Muscle of leg (tissue), 3 donors: ENCODE measurements at regions not wholly inside any gene's neighbourhood (a gene's known extent, or its start where the extent isn't known, plus 50 kb on each side); places are given as distances from the start of the nearest gene placed in this dataset.
A peak's percentile ranks its signal among the peaks of the same experiment; 100 is the strongest.

Experiments
- DNase-seq: peaks from one replicate; pipeline ENCODE4 v3.0.0; 2013
- H3K27ac ChIP-seq: one replicate; pipeline ENCODE4 v1.5.1; 2013; ENCODE audit warnings: mild to moderate bottlenecking, low read length, control low read depth
- H3K27me3 ChIP-seq: one replicate; pipeline ENCODE4 v1.6.1; 2013; ENCODE audit warnings: low read length; ENCODE audit not compliant: control insufficient read depth, insufficient read depth
- H3K36me3 ChIP-seq: one replicate; pipeline ENCODE4 v1.6.1; 2013; ENCODE audit warnings: low read length; ENCODE audit not compliant: control insufficient read depth, insufficient read depth
- H3K4me1 ChIP-seq: one replicate; pipeline ENCODE4 v1.6.1; 2013; ENCODE audit warnings: low read length; ENCODE audit not compliant: control insufficient read depth, insufficient read depth
- H3K4me3 ChIP-seq: one replicate; pipeline ENCODE4 v1.5.1; 2013; ENCODE audit warnings: low read length, control low read depth
- H3K9me3 ChIP-seq: replicated peaks from 2 replicates; pipeline ENCODE4 v1.6.1; 2013; ENCODE audit warnings: low read depth, low read length; ENCODE audit not compliant: control insufficient read depth
- WGBS: methylation state at CpG from one replicate; pipeline ENCODE4 v1.1.5; 2013; ENCODE audit warnings: missing lambda C conversion rate; ENCODE audit not compliant: insufficient coverage; 5-methylcytosine and 5-hydroxymethylcytosine counted together

GRCh38 chr13:111474136-111475002 lies 153.9 kb downstream of the TEX29 start:
- Histone ChIP-seq H3K27ac (no peak overlapping the region), H3K36me3 (no peaks in the 10 kb centered on the region), H3K9me3 (no peaks in the 10 kb centered on the region), H3K27me3 (no peaks in the 10 kb centered on the region), H3K4me3 (no peak overlapping the region), H3K4me1 (no peaks in the 10 kb centered on the region)
- DNase-seq = peak; percentile 67
- WGBS = 48% methylated on average over 21 of the region's 23 CpGs

DNA sequence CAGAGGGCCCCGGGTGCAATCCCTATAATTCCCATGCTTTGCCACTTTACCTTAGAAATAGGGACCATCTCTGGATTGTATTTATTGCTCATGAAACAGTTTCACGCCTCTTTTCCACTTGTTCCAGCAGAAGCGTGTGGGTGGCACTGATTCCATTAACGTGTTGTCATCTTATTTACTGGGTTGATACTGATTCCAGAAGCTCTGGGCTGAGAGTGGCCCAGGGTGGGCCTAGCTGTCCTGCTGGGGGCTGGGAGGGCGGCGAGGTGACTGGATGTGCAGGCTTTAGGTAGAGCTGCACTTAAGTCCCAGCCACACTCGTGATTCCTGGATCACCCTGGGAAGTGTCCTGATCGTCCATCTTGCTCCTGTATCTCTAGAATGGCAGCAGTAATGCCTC lies 155.0 kb downstream of the TEX29 start:
- no peak for DNase-seq
- WGBS = 69% methylated on average over 2 of the region's 8 CpGs
- peaks cover 11% of the 10 kb centered on the region for H3K27me3 ChIP-seq

DNA sequence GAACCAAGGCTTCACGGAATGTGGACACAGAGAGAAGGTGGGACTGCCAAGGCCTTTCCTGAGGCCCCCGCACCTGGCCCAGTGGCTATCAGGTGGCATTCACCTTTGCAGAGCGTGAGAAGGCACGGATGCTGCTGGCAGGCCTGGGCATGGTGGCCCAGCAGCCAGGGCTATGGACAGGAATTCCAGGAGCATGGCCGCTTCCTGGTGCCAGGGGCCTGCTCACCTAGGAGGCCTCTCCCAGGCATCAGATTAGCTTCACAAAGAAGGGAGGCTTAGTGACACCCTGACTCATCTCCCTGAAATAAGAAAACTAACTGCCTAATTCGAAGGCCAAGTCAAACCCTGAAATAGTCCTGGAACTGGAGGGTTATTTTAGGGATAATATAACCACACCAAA lies 155.8 kb downstream of the TEX29 start:
- H3K36me3 ChIP-seq = no peaks in the 10 kb centered on the region
- peaks cover 12% of the 10 kb centered on the region for H3K27me3 ChIP-seq
- H3K4me3 ChIP-seq = no peak overlapping the region
- WGBS = 85% methylated on average over 4 of the region's 6 CpGs
- H3K4me1 ChIP-seq = no peaks in the 10 kb centered on the region
- no peak overlapping the region for H3K27ac ChIP-seq
- H3K9me3 ChIP-seq = no peaks in the 10 kb centered on the region
- no peak for DNase-seq

More for the DNA sequence above, 155.0 kb downstream of the TEX29 start:
- H3K4me3 ChIP-seq = no peak overlapping the region
- no peaks in the 10 kb centered on the region for H3K4me1 ChIP-seq
- no peaks in the 10 kb centered on the region for H3K36me3 ChIP-seq
- H3K9me3 ChIP-seq = no peaks in the 10 kb centered on the region
- H3K27ac ChIP-seq = no peak overlapping the region

- Histone ChIP-seq H3K9me3 (no peaks in the 10 kb centered on the region), H3K27me3 (peaks cover 15% of the 10 kb centered on the region), H3K4me1 (peaks cover under 1% of the 10 kb centered on the region), H3K4me3 (no peak overlapping the region), H3K36me3 (no peaks in the 10 kb centered on the region), H3K27ac (no peak overlapping the region)
- 82% methylated on average over 14 of the region's 14 CpGs for WGBS
- DNase-seq = no peak
These were observed 159.0 kb downstream of the TEX29 start for GRCh38 chr13:111479412-111479811.

DNA sequence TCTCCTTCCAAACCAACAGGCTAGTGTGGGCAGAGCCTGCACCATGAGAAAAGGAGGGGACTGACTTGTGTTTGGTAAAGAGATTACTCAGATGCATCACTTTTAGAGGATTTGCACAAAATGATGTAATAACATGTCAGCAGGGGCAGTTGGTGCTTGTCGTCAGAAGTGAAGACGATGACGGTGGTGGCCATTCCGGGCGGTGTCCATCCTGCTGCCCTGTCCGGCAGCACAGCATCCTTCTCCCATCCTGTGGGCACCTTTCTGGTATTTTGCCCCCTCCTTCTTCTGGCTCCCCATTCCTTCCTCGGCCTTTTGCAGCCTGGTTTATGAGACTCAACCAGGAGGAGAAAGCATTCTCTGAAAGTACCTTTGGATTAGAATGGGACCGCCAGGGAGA lies 160.1 kb downstream of the TEX29 start:
- H3K27ac ChIP-seq = no peak overlapping the region
- H3K9me3 ChIP-seq = no peaks in the 10 kb centered on the region
- no peak overlapping the region for H3K4me3 ChIP-seq
- no peaks in the 10 kb centered on the region for H3K36me3 ChIP-seq
- 73% methylated on average over 6 of the region's 8 CpGs for WGBS
- no peak for DNase-seq
- H3K27me3 ChIP-seq = peaks cover 15% of the 10 kb centered on the region
- H3K4me1 ChIP-seq = peaks cover 5% of the 10 kb centered on the region

- 37% methylated on average over 9 of the region's 11 CpGs for WGBS
- Histone ChIP-seq H3K4me1 (peaks cover 5% of the 10 kb centered on the region), H3K4me3 (no peak overlapping the region), H3K27me3 (peaks cover 16% of the 10 kb centered on the region), H3K36me3 (no peaks in the 10 kb centered on the region), H3K27ac (no peak overlapping the region), H3K9me3 (peaks cover under 1% of the 10 kb centered on the region)
- no peak for DNase-seq
These were observed 160.5 kb downstream of the TEX29 start for GRCh38 chr13:111480976-111481375.

DNA sequence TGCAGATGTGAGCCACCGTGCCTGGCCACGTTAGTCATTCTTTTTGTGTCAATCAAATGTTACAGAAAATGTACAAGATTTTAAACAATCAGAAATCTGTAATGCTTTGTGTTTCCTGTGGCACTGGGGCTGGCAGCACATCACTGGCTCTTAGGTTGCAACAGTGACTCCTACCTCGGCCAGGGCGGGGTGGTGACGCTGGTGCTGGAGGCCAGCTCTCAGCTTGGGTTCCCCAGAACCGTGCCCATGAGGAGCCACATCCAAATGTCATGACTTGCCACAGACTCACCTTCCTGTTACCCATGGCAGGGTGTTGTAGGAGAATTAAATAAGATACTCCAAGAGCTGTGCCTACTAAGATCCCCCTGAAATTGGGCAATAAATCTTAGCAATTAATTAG lies 161.7 kb downstream of the TEX29 start:
- Histone ChIP-seq H3K4me3 (no peak overlapping the region), H3K27me3 (peaks cover 16% of the 10 kb centered on the region), H3K4me1 (peaks cover 5% of the 10 kb centered on the region), H3K36me3 (no peaks in the 10 kb centered on the region), H3K27ac (no peak overlapping the region), H3K9me3 (peaks cover 12% of the 10 kb centered on the region)
- WGBS = 100% methylated on average over 2 of the region's 6 CpGs
- no peak for DNase-seq

DNA sequence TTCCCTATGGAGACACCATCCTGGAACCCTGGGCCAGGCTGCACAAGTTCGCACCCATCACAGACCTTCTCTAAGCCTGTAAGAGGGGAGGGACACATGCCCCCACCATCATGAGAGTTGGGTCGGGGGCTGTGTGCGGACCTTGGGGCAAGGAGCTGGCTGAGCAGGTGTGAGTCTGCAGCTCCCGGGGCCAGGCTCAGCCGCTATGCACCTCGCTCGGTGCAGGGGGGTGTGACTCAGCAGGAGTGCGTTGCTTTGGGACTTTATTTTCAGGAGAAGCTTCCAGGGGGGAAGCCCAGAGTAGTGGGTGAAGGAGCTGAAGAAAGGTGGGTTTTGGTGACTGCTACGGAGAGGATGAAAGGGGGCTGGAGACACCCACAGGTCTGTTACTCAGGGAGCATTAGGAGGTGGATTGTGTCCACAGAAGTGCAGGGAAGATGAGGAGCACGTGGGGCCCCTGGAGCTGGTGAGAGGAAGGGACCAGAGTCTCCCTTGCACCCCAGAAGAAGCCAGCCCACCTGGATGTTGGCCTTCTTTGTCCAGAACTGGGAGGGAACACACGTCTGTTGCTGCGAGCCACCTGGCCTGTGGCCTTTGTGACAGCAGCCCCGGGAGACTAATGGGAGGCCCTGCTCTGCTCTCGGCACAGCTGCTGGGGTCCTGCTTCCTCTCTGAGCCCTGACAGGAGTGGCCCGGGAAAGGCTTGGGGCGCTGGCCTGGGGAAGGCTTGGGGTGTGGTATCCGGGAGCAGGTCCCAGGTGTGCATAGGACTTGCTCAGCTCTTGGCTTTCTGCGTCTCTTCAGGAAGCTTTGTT lies 162.6 kb downstream of the TEX29 start:
- Histone ChIP-seq H3K36me3 (no peaks in the 10 kb centered on the region), H3K27me3 (peaks cover 16% of the 10 kb centered on the region), H3K9me3 (peaks cover 20% of the 10 kb centered on the region), H3K27ac (no peak overlapping the region), H3K4me1 (peaks cover 5% of the 10 kb centered on the region), H3K4me3 (no peak overlapping the region)
- 74% methylated on average over 18 of the region's 18 CpGs for WGBS
- no peak for DNase-seq

GRCh38 chr13:111483621-111483987 lies 163.2 kb downstream of the TEX29 start:
- no peak overlapping the region for H3K4me3 ChIP-seq
- 85% methylated on average over 5 of the region's 7 CpGs for WGBS
- no peaks in the 10 kb centered on the region for H3K36me3 ChIP-seq
- no peak overlapping the region for H3K27ac ChIP-seq
- peaks cover 5% of the 10 kb centered on the region for H3K4me1 ChIP-seq
- H3K27me3 ChIP-seq = peaks cover 19% of the 10 kb centered on the region
- peaks cover 20% of the 10 kb centered on the region for H3K9me3 ChIP-seq
- no peak for DNase-seq

- DNase-seq = peak; percentile 25
- H3K9me3 ChIP-seq = peaks cover 20% of the 10 kb centered on the region
- peaks cover 5% of the 10 kb centered on the region for H3K4me1 ChIP-seq
- 71% methylated on average over 20 of the region's 22 CpGs for WGBS
- H3K4me3 ChIP-seq = no peak overlapping the region
- no peaks in the 10 kb centered on the region for H3K36me3 ChIP-seq
- no peak overlapping the region for H3K27ac ChIP-seq
- peaks cover 20% of the 10 kb centered on the region for H3K27me3 ChIP-seq
These were observed 163.9 kb downstream of the TEX29 start for GRCh38 chr13:111484141-111484925.
